ENCODE measurements at regions not wholly inside any gene's neighbourhood (a gene's known extent, or its start where the extent isn't known, plus 50 kb on each side); places are given as distances from the start of the nearest gene placed in this dataset.

GRCh38 chr9:78691542-78691941 is 394.6 kb downstream of the PSAT1 start:
- H3K14ac ChIP-seq (ENCODE audit: insufficient read length) = no peak overlapping the region
- H2BK5ac ChIP-seq (ENCODE audit: low read depth, low read length) = no peak overlapping the region
- WGBS, 2 experiments (ENCODE audit: extremely low coverage in 1 of 2, insufficient coverage in 1 of 2, insufficient read length in 1 of 2, insufficient replicate concordance in 2 of 2, low coverage in 1 of 2, low lambda C conversion rate in 2 of 2, missing lambda C conversion rate in 1 of 2) = 93% methylated on average over 2 of the region's 2 CpGs; no CpG with 5 or more reads in 1 of the 2 experiments
- no peak overlapping the region for H4K91ac ChIP-seq (replicated peaks; ENCODE audit: insufficient read length, low read length)
- POLR2A ChIA-PET (ENCODE audit: partially characterized antibody) = no interaction called here
- H2BK20ac ChIP-seq (ENCODE audit: low read length) = no peak overlapping the region
- H2BK12ac ChIP-seq (ENCODE audit: low read depth, low read length) = no peak overlapping the region
- H3K56ac ChIP-seq (replicated peaks; ENCODE audit: insufficient read length, low read depth, low read length) = no peak overlapping the region
- DNase-seq (ENCODE audit: low read depth in 1 of 2, low spot score in 2 of 2) (no peak), FAIRE-seq (no peak)
- H3K79me1 ChIP-seq (ENCODE audit: low read depth, low read length) = no peaks in the 10 kb centered on the region
- H2BK120ac ChIP-seq (replicated peaks; ENCODE audit: low read depth, low read length) = no peak overlapping the region
- H4K20me1 ChIP-seq (replicated peaks in 1 of 2; ENCODE audit: control insufficient read depth in 1 of 2, insufficient read depth in 2 of 2, low read length in 2 of 2) = no peaks in the 10 kb centered on the region
- no peak overlapping the region for H3K27ac ChIP-seq (ENCODE audit: low read depth, low read length)
- H3K79me2 ChIP-seq (ENCODE audit: control insufficient read depth in 1 of 2, insufficient read depth in 2 of 2, low read length in 2 of 2) = no peaks in the 10 kb centered on the region
- no peak overlapping the region for H2BK15ac ChIP-seq (ENCODE audit: low read length)
- H3K4me2 ChIP-seq (ENCODE audit: insufficient read depth in 1 of 2, low read depth in 2 of 2, low read length in 2 of 2) = no peak overlapping the region
- CTCF ChIA-PET (ENCODE audit: partially characterized antibody) = interaction anchor here (1.2 to 5.6 kb wide), 2 partner anchors 13 to 20 kb away, joined by 3 to 30 read pairs; no protein-coding TSS in a partner anchor
- no peaks in the 10 kb centered on the region for H3K36me3 ChIP-seq (ENCODE audit: control insufficient read depth in 2 of 4, insufficient read depth in 4 of 4, low read length in 3 of 4)
- H4K8ac ChIP-seq (ENCODE audit: extremely low read depth, insufficient read depth, low read length) = no peak overlapping the region
- H3K9ac ChIP-seq (replicated peaks in 1 of 4; ENCODE audit: extremely low read depth in 1 of 4, low read depth in 3 of 4, low read length in 3 of 4) = no peak overlapping the region
- H3K18ac ChIP-seq (ENCODE audit: extremely low read depth, low read length) = no peak overlapping the region; the same call in 1 of the 2 replicates
- H3K23me2 ChIP-seq (ENCODE audit: low read depth, low read length) = no peaks in the 10 kb centered on the region
- no peak overlapping the region for H3K4me3 ChIP-seq (ENCODE audit: extremely low read depth in 1 of 4, insufficient read depth in 2 of 4, low read depth in 3 of 4, low read length in 4 of 4)
- no peak overlapping the region for H2AFZ ChIP-seq (ENCODE audit: low read length)
- H3K27me3 ChIP-seq (replicated peaks in 1 of 4; ENCODE audit: control insufficient read depth in 3 of 4, extremely low read depth in 1 of 4, insufficient read depth in 3 of 4, low read length in 3 of 4) = no peaks in the 10 kb centered on the region
- H3K4me1 ChIP-seq (replicated peaks in 1 of 4; ENCODE audit: control insufficient read depth in 3 of 4, insufficient read depth in 4 of 4, low read length in 3 of 4) = no peaks in the 10 kb centered on the region
- H4K5ac ChIP-seq (ENCODE audit: insufficient read length, low read depth, low read length) = no peak overlapping the region
- no peak overlapping the region for H3K4ac ChIP-seq (replicated peaks; ENCODE audit: insufficient read length, low read depth, low read length)
- H3K23ac ChIP-seq (ENCODE audit: insufficient read length) = no peak overlapping the region
- no peaks in the 10 kb centered on the region for H3K9me3 ChIP-seq (ENCODE audit: insufficient read depth in 2 of 2, low read depth in 1 of 2, low read length in 1 of 2)
- no peak overlapping the region for H2AK5ac ChIP-seq (ENCODE audit: low read depth, low read length)
- no peak for TF ChIP-seq CHD7 (IDR thresholded peaks at IDR 0.05; ENCODE audit: insufficient replicate concordance, low read length)
